IPS DF 6.9 (cell line): ENCODE measurements at regions not wholly inside any gene's neighbourhood (a gene's known extent, or its start where the extent isn't known, plus 50 kb on each side); places are given as distances from the start of the nearest gene placed in this dataset.

Source experiments
- DNase-seq: peaks from one replicate; pipeline ENCODE4 v3.0.0-alpha.2; 2013; ENCODE audit warnings: low read depth, low spot score
- H3K27ac ChIP-seq: one replicate; pipeline ENCODE4 v1.5.1; 2013; ENCODE audit warnings: low read length, control low read depth
- H3K27me3 ChIP-seq: 2 replicates; pipeline ENCODE4 v1.6.1; 2013; ENCODE audit warnings: mild to moderate bottlenecking, low read length; ENCODE audit not compliant: control insufficient read depth, insufficient read depth
- H3K36me3 ChIP-seq: 2 replicates; pipeline ENCODE4 v1.6.1; 2013; ENCODE audit warnings: low read length; ENCODE audit not compliant: control insufficient read depth, insufficient read depth
- H3K4me1 ChIP-seq: 2 replicates; pipeline ENCODE4 v1.6.1; 2013; ENCODE audit warnings: low read length; ENCODE audit not compliant: control insufficient read depth, insufficient read depth
- H3K4me3 ChIP-seq: 2 replicates; pipeline ENCODE4 v1.5.1; 2013; ENCODE audit warnings: mild to moderate bottlenecking, low read length
- H3K9me3 ChIP-seq: 2 replicates; pipeline ENCODE4 v1.6.1; 2013; ENCODE audit warnings: low read length, inconsistent platforms; ENCODE audit not compliant: control insufficient read depth, insufficient read depth
- WGBS: extraction: QIAGEN DNeasy Blood & Tissue Kit; methylation state at CpG from one replicate; pipeline ENCODE4 v1.1.7; 2013; ENCODE audit warnings: mixed read lengths, missing lambda C conversion rate; ENCODE audit not compliant: insufficient read length, insufficient coverage; 5-methylcytosine and 5-hydroxymethylcytosine counted together

- H3K9me3 ChIP-seq, result no peaks in the 10 kb centered on the region
- DNase-seq, result no peak
- no peaks in the 10 kb centered on the region for H3K4me1 ChIP-seq
- no peak overlapping the region for H3K27ac ChIP-seq
- no peaks in the 10 kb centered on the region for H3K36me3 ChIP-seq
- no peak overlapping the region for H3K4me3 ChIP-seq
- no peaks in the 10 kb centered on the region for H3K27me3 ChIP-seq
- no CpG with 5 or more reads among the region's 2 CpGs for WGBS
Observed at GRCh38 chr4:58252656-58253055, 1142.5 kb upstream of the IGFBP7 start.

- no peaks in the 10 kb centered on the region for H3K9me3 ChIP-seq
- H3K4me3 ChIP-seq, result no peak overlapping the region
- peak; percentile 13 for DNase-seq
- WGBS, result no CpG with 5 or more reads among the region's 3 CpGs
- H3K27me3 ChIP-seq, result no peaks in the 10 kb centered on the region
- no peaks in the 10 kb centered on the region for H3K36me3 ChIP-seq
- H3K4me1 ChIP-seq, result no peaks in the 10 kb centered on the region
- H3K27ac ChIP-seq, result no peak overlapping the region
Observed at GRCh38 chr4:58247792-58248191, 1137.6 kb upstream of the IGFBP7 start.

GRCh38 chr4:58225460-58225859 lies 1115.3 kb upstream of the IGFBP7 start:
- H3K9me3 ChIP-seq, result no peaks in the 10 kb centered on the region
- H3K4me1 ChIP-seq, result no peaks in the 10 kb centered on the region
- no peak for DNase-seq
- H3K4me3 ChIP-seq, result no peak overlapping the region
- WGBS, result no CpG with 5 or more reads among the region's 1 CpG
- no peak overlapping the region for H3K27ac ChIP-seq
- H3K27me3 ChIP-seq, result no peaks in the 10 kb centered on the region
- H3K36me3 ChIP-seq, result no peaks in the 10 kb centered on the region

GRCh38 chr4:58219179-58219578 lies 1109.0 kb upstream of the IGFBP7 start:
- DNase-seq, result no peak
- Histone ChIP-seq H3K36me3 (no peaks in the 10 kb centered on the region), H3K4me1 (peaks cover 4% of the 10 kb centered on the region; the same call in 1 of the 2 replicates), H3K9me3 (no peaks in the 10 kb centered on the region), H3K27me3 (no peaks in the 10 kb centered on the region), H3K4me3 (no peak overlapping the region), H3K27ac (no peak overlapping the region)
- WGBS, result no CpG with 5 or more reads among the region's 2 CpGs

- Histone ChIP-seq H3K4me3 (no peak overlapping the region), H3K9me3 (no peaks in the 10 kb centered on the region), H3K36me3 (no peaks in the 10 kb centered on the region), H3K4me1 (peaks cover 5% of the 10 kb centered on the region; the same call in 1 of the 2 replicates), H3K27ac (no peak overlapping the region), H3K27me3 (no peaks in the 10 kb centered on the region)
- no peak for DNase-seq
- no CpG with 5 or more reads among the region's 1 CpG for WGBS
Observed at GRCh38 chr4:58216461-58216860, 1106.3 kb upstream of the IGFBP7 start.

- Histone ChIP-seq H3K27ac (no peak overlapping the region), H3K4me3 (no peak overlapping the region), H3K27me3 (no peaks in the 10 kb centered on the region), H3K9me3 (no peaks in the 10 kb centered on the region), H3K36me3 (no peaks in the 10 kb centered on the region), H3K4me1 (peaks cover 5% of the 10 kb centered on the region; the same call in 1 of the 2 replicates)
- DNase-seq, result no peak
- WGBS, result no CpG with 5 or more reads among the region's 3 CpGs
Observed at GRCh38 chr4:58214376-58214775, 1104.2 kb upstream of the IGFBP7 start.

GRCh38 chr4:58209551-58209950 lies 1099.4 kb upstream of the IGFBP7 start:
- H3K27me3 ChIP-seq, result no peaks in the 10 kb centered on the region
- DNase-seq, result no peak
- no peaks in the 10 kb centered on the region for H3K9me3 ChIP-seq
- peaks cover 3% of the 10 kb centered on the region; the same call in 1 of the 2 replicates for H3K4me1 ChIP-seq
- no CpG with 5 or more reads among the region's 2 CpGs for WGBS
- no peak overlapping the region for H3K4me3 ChIP-seq
- no peaks in the 10 kb centered on the region for H3K36me3 ChIP-seq
- H3K27ac ChIP-seq, result no peak overlapping the region

- Histone ChIP-seq H3K27me3 (no peaks in the 10 kb centered on the region), H3K4me3 (no peak overlapping the region), H3K4me1 (no peaks in the 10 kb centered on the region; the same call in 1 of the 2 replicates), H3K27ac (no peak overlapping the region), H3K9me3 (no peaks in the 10 kb centered on the region), H3K36me3 (no peaks in the 10 kb centered on the region)
- no CpG with 5 or more reads among the region's 2 CpGs for WGBS
- no peak for DNase-seq
Observed at GRCh38 chr4:58209001-58209400, 1098.8 kb upstream of the IGFBP7 start.

GRCh38 chr4:58205446-58206235 lies 1095.5 kb upstream of the IGFBP7 start:
- no peaks in the 10 kb centered on the region for H3K36me3 ChIP-seq
- H3K9me3 ChIP-seq, result no peaks in the 10 kb centered on the region
- no peak for DNase-seq
- H3K27me3 ChIP-seq, result no peaks in the 10 kb centered on the region
- H3K27ac ChIP-seq, result no peak overlapping the region
- no CpG with 5 or more reads among the region's 3 CpGs for whole genome bisulfite sequencing
- no peak overlapping the region for H3K4me3 ChIP-seq
- no peaks in the 10 kb centered on the region for H3K4me1 ChIP-seq

- no peaks in the 10 kb centered on the region for H3K9me3 ChIP-seq
- DNase-seq, result no peak
- H3K36me3 ChIP-seq, result no peaks in the 10 kb centered on the region
- H3K27me3 ChIP-seq, result no peaks in the 10 kb centered on the region
- H3K4me3 ChIP-seq, result no peak overlapping the region
- H3K27ac ChIP-seq, result no peak overlapping the region
- no CpG with 5 or more reads among the region's 2 CpGs for WGBS
- no peaks in the 10 kb centered on the region for H3K4me1 ChIP-seq
Observed at GRCh38 chr4:58192217-58192616, 1082.0 kb upstream of the IGFBP7 start.

GRCh38 chr4:58191109-58191508 lies 1080.9 kb upstream of the IGFBP7 start:
- no peak overlapping the region for H3K27ac ChIP-seq
- no peaks in the 10 kb centered on the region for H3K9me3 ChIP-seq
- WGBS, result no CpG with 5 or more reads among the region's 5 CpGs
- H3K4me1 ChIP-seq, result no peaks in the 10 kb centered on the region
- H3K4me3 ChIP-seq, result no peak overlapping the region
- H3K36me3 ChIP-seq, result no peaks in the 10 kb centered on the region
- no peak for DNase-seq
- H3K27me3 ChIP-seq, result no peaks in the 10 kb centered on the region
